Uterus (tissue), 2 donors: ENCODE measurements at regions not wholly inside any gene's neighbourhood (a gene's known extent, or its start where the extent isn't known, plus 50 kb on each side); places are given as distances from the start of the nearest gene placed in this dataset.

Experiments used
- CTCF ChIP-seq, 4 experiments: fragments of 200-600 bp in 2 of 4; fragments of 450-650 bp in 2 of 4; sonication (generic) in 2 of 4; IDR thresholded peaks; one replicate each; pipeline ENCODE4 v1.5.1; 2016 to 2019; ENCODE audit warnings: antibody characterized with exemption in 4 of 4, mild to moderate bottlenecking in 2 of 4, moderate library complexity in 1 of 4
- POLR2A ChIP-seq, 2 donors: fragments of 450-650 bp; IDR thresholded peaks; one replicate each; pipeline ENCODE4 v1.6.1; 2016; ENCODE audit warnings: antibody characterized with exemption in 2 of 2, mild to moderate bottlenecking in 1 of 2, moderate library complexity in 1 of 2

DNA sequence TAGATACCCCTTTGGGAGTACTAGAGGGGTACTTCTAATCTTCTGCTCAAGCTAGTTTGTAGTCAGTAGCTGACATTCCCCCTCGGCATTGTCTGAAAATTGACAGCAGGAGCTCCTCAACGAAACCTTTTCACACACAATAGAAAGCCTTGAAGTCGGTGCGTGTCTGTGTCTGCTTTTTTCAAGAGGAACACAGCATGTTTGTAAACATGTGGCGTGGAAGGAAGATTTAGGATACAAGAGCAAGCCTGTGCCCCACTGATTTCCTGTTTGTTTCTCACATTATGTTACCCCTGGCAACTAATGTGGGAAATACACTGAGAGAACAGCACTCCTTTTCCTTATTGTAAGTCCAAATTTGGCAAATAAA lies 252.6 kb downstream of the ANKRD50 start:
- TF ChIP-seq CTCF (IDR thresholded peaks at IDR 0.05) (no peak), POLR2A (IDR thresholded peaks at IDR 0.05) (no peak)
